Colonic mucosa (tissue), 4 donors: ENCODE measurements at regions not wholly inside any gene's neighbourhood (a gene's known extent, or its start where the extent isn't known, plus 50 kb on each side); places are given as distances from the start of the nearest gene placed in this dataset.

Experiments
- DNase-seq: peaks from one replicate; pipeline ENCODE4 v3.0.0-alpha.2; 2020
- H3K27ac ChIP-seq: fragments of 200-600 bp; one replicate; pipeline ENCODE4 v1.8.0; 2021
- H3K27me3 ChIP-seq: fragments of 200-600 bp; one replicate; pipeline ENCODE4 v1.8.0; 2021
- H3K36me3 ChIP-seq: fragments of 200-600 bp; one replicate; pipeline ENCODE4 v1.8.0; 2021
- H3K4me1 ChIP-seq: fragments of 200-600 bp; one replicate; pipeline ENCODE4 v1.8.0; 2021; ENCODE audit warnings: mild to moderate bottlenecking
- H3K4me3 ChIP-seq: fragments of 200-600 bp; one replicate; pipeline ENCODE4 v1.8.0; 2021
- H3K9ac ChIP-seq, 2 donors: one replicate each; pipeline ENCODE4 v1.7.0; 2013; ENCODE audit warnings: control low read depth in 2 of 2, low read depth in 2 of 2, low read length in 2 of 2
- H3K9me3 ChIP-seq: fragments of 200-600 bp; one replicate; pipeline ENCODE4 v1.8.0; 2021
- CTCF ChIP-seq: fragments of 200-600 bp; IDR thresholded peaks from one replicate; pipeline ENCODE4 v1.8.0; 2022; ENCODE audit warnings: antibody characterized with exemption, mild to moderate bottlenecking
- intact Hi-C: fragments of 100-400 bp; cut with DNase I; formaldehyde crosslinking; loops from one replicate; pipeline ENCODE4 v1.14.1; 2022
- donor health status: healthy.
- donor health status: DM: no; HTN: no; CAD: no.
- donor health status: DM: no; HTN: no; CAD: no.

- Histone ChIP-seq H3K36me3 (no peaks in the 10 kb centered on the region), H3K4me1 (no peaks in the 10 kb centered on the region), H3K27me3 (no peaks in the 10 kb centered on the region), H3K27ac (no peak overlapping the region), H3K4me3 (no peak overlapping the region), H3K9ac (no peak overlapping the region), H3K9me3 (no peaks in the 10 kb centered on the region)
- intact Hi-C loops: no loop called here
- no peak for TF ChIP-seq CTCF
- no peak for DNase-seq
Observed at GRCh38 chr22:23369054-23369685, 188.9 kb downstream of the BCR start.
